Fibroblast of skin of right quadriceps (primary cell): ENCODE measurements at regions not wholly inside any gene's neighbourhood (a gene's known extent, or its start where the extent isn't known, plus 50 kb on each side); places are given as distances from the start of the nearest gene placed in this dataset.

ENCODE experiments used
- DNase-seq: peaks from one replicate; pipeline ENCODE4 v3.0.0-alpha.2; 2013

- DNase-seq: peak; percentile 68
Observed at GRCh38 chr2:176652300-176653182, 383.3 kb downstream of the MTX2 start.

- peak; percentile 74 for DNase-seq
Observed at GRCh38 chr2:176653479-176654443, 384.5 kb downstream of the MTX2 start.

- DNase-seq: peak; percentile 28
Observed at GRCh38 chr2:176656038-176656775, 387.0 kb downstream of the MTX2 start.

GRCh38 chr2:176656776-176657140 lies 387.5 kb downstream of the MTX2 start:
- DNase-seq: no peak

- DNase-seq: no peak
Observed at GRCh38 chr2:176657393-176657792, 388.2 kb downstream of the MTX2 start.

- no peak for DNase-seq
Observed at GRCh38 chr2:176658708-176659107, 389.5 kb downstream of the MTX2 start.

- DNase-seq: no peak
Observed at GRCh38 chr2:176662753-176663152, 393.5 kb downstream of the MTX2 start.

GRCh38 chr2:176664478-176664877 lies 395.2 kb downstream of the MTX2 start:
- no peak for DNase-seq

GRCh38 chr2:176665086-176665485 lies 395.8 kb downstream of the MTX2 start:
- DNase-seq: no peak

- DNase-seq: no peak
Observed at GRCh38 chr2:176668912-176669311, 399.7 kb downstream of the MTX2 start.

GRCh38 chr2:176669398-176670174 lies 400.3 kb downstream of the MTX2 start:
- no peak for DNase-seq

GRCh38 chr2:176675271-176675949 lies 406.2 kb downstream of the MTX2 start:
- DNase-seq: no peak

- peak; percentile 32 for DNase-seq
Observed at GRCh38 chr2:176677746-176678265, 408.6 kb downstream of the MTX2 start.

- no peak for DNase-seq
Observed at GRCh38 chr2:176678571-176678970, 409.3 kb downstream of the MTX2 start.

- no peak for DNase-seq
Observed at GRCh38 chr2:176679061-176679669, 409.9 kb downstream of the MTX2 start.

GRCh38 chr2:176680916-176681516 lies 411.8 kb downstream of the MTX2 start:
- DNase-seq: peak; percentile 65

- no peak for DNase-seq
Observed at GRCh38 chr2:176681584-176682115, 412.4 kb downstream of the MTX2 start.

GRCh38 chr2:176682278-176682677 lies 413.0 kb downstream of the MTX2 start:
- DNase-seq: peak; percentile 80

GRCh38 chr2:176683618-176684111 lies 414.4 kb downstream of the MTX2 start:
- no peak for DNase-seq

- peak; percentile 31 for DNase-seq
Observed at GRCh38 chr2:176685908-176686307, 416.7 kb downstream of the MTX2 start.
